Panc1 (cell line): ENCODE measurements at regions not wholly inside any gene's neighbourhood (a gene's known extent, or its start where the extent isn't known, plus 50 kb on each side); places are given as distances from the start of the nearest gene placed in this dataset.

Experiments
- ATAC-seq: fragments of 200-7000 bp; cut with Tn5 transposase; 2 replicates; pipeline ENCODE4 v1.9.1; 2020; ENCODE audit warnings: mild to moderate bottlenecking, moderate library complexity
- BruUV-seq: library from RNA; stranded (reverse); fragments of 400-500 nt; replicated peaks from 2 replicates; lab custom pipeline; 2021; lab: Mats Ljungman, UMichigan
- CTCF ChIA-PET: fragments of 300-600 bp; sonication (Branson Sonifier 250); formaldehyde crosslinking; loops from one replicate; lab custom pipeline; 2022; ENCODE audit warnings: antibody characterized with exemption; lab: Charles Lee
- POLR2A ChIA-PET: fragments of 300-600 bp; sonication (Branson Sonifier 250); formaldehyde crosslinking; loops from one replicate; lab custom pipeline; 2022; ENCODE audit warnings: antibody characterized with exemption; lab: Charles Lee
- DNase-seq: peaks from one replicate; pipeline ENCODE4 v3.0.0-alpha.2; 2010; ENCODE audit warnings: low read depth, low spot score
- H3K27ac ChIP-seq: 2 replicates; pipeline ENCODE4 v1.5.1; 2011; ENCODE audit warnings: mild to moderate bottlenecking, low read length, inconsistent platforms
- H3K27me3 ChIP-seq: fragments of 200-500 bp; sonication (Bioruptor generic); 2 replicates; pipeline ENCODE4 v1.6.0; 2014; ENCODE audit warnings: low read length, inconsistent platforms; ENCODE audit not compliant: control insufficient read depth, insufficient read depth
- H3K36me3 ChIP-seq: fragments of 200-500 bp; sonication (Bioruptor generic); 2 replicates; pipeline ENCODE4 v1.5.1; 2014; ENCODE audit warnings: inconsistent platforms, mild to moderate bottlenecking, low read length, moderate library complexity; ENCODE audit not compliant: control insufficient read depth, insufficient read depth
- H3K4me1 ChIP-seq: 2 replicates; pipeline ENCODE4 v1.5.1; 2011; ENCODE audit warnings: inconsistent platforms, mild to moderate bottlenecking, low read length, moderate library complexity; ENCODE audit not compliant: control insufficient read depth, insufficient read depth
- H3K4me3 ChIP-seq, 2 experiments: 2 replicates each; pipeline ENCODE4 v1.5.1; 2011 to 2012; ENCODE audit warnings: low read depth in 2 of 2, low read length in 2 of 2, mild to moderate bottlenecking in 2 of 2, inconsistent platforms in 1 of 2, moderate library complexity in 1 of 2
- H3K9me3 ChIP-seq: fragments of 200-500 bp; sonication (Bioruptor generic); 2 replicates; pipeline ENCODE4 v1.5.1; 2014; ENCODE audit warnings: low read depth, mild to moderate bottlenecking, inconsistent platforms, low read length, moderate library complexity; ENCODE audit not compliant: control insufficient read depth, insufficient read depth
- CTCF ChIP-seq: fragments of 450-650 bp; IDR thresholded peaks from 2 replicates; pipeline ENCODE4 v1.5.1; 2017; ENCODE audit warnings: mild to moderate bottlenecking
- POLR2AphosphoS5 ChIP-seq: IDR thresholded peaks from 2 replicates; pipeline ENCODE4 v1.6.1; 2012; ENCODE audit warnings: mild to moderate bottlenecking, low read depth, low read length, moderate library complexity
- REST ChIP-seq, 2 experiments: IDR thresholded peaks; 2 replicates each; pipeline ENCODE4 v1.6.1; 2011 to 2012; ENCODE audit warnings: low read depth in 2 of 2, control low read depth in 1 of 2, low read length in 1 of 2, mild to moderate bottlenecking in 1 of 2, moderate library complexity in 1 of 2; ENCODE audit not compliant: insufficient read depth in 1 of 2
- SIN3A ChIP-seq: IDR thresholded peaks from 2 replicates; pipeline ENCODE4 v1.6.1; 2012; ENCODE audit warnings: low read depth, mild to moderate bottlenecking, low read length, moderate library complexity, borderline replicate concordance; ENCODE audit not compliant: insufficient read depth
- TCF7L2 ChIP-seq: IDR thresholded peaks from 2 replicates; pipeline ENCODE4 v1.6.1; 2011; ENCODE audit warnings: mild to moderate bottlenecking, low read depth, low read length, inconsistent platforms
- in situ Hi-C: cut with HindIII; loops from 2 replicates; pipeline ENCODE4 v1.10.0; 2016; ENCODE audit warnings: low sequenced_read_pairs, low pct_unique_long_range_greater_than_20kb
- intact Hi-C: fragments of 100-400 bp; cut with micrococcal nuclease; formaldehyde crosslinking; loops from one replicate; pipeline ENCODE4 v1.10.0; 2022; ENCODE audit not compliant: unreplicated experiment

GRCh38 chr5:142244440-142244839 is 80.4 kb downstream of the SPRY4 start:
- no peak for DNase-seq
- Histone ChIP-seq H3K4me3 (no peak overlapping the region), H3K27ac (no peak overlapping the region), H3K9me3 (no peaks in the 10 kb centered on the region), H3K27me3 (no peaks in the 10 kb centered on the region), H3K36me3 (no peaks in the 10 kb centered on the region), H3K4me1 (peaks cover 4% of the 10 kb centered on the region; the same call in 1 of the 2 replicates)
- BruUV-seq, result no TSS peak
- intact Hi-C loops (no loop called here), in situ Hi-C loops (no loop called here)
- TF ChIP-seq REST (IDR thresholded peaks at IDR 0.05; ENCODE audit: insufficient read depth in 1 of 2, low read depth in 2 of 2, low read length in 1 of 2) (no peak), CTCF (no peak), SIN3A (no peak), POLR2AphosphoS5 (no peak), TCF7L2 (no peak)
- ChIA-PET CTCF (no interaction called here), POLR2A (interaction anchor here (0.8 kb wide), 1 partner anchor 35 kb away, joined by 3 read pairs; no protein-coding TSS in a partner anchor)
- no peak for ATAC-seq

- no TSS peak for BruUV-seq
- no peak for TF ChIP-seq TCF7L2
- TF ChIP-seq REST (IDR thresholded peaks at IDR 0.05; ENCODE audit: insufficient read depth in 1 of 2, low read depth in 2 of 2, low read length in 1 of 2), result no peak
- no peak for TF ChIP-seq POLR2AphosphoS5
- TF ChIP-seq CTCF, result no peak
- TF ChIP-seq SIN3A, result no peak
- ChIA-PET CTCF (no interaction called here), POLR2A (no interaction called here)
- ATAC-seq (no peak), DNase-seq (no peak)
- in situ Hi-C loops, result no loop called here
- Histone ChIP-seq H3K27ac (no peak overlapping the region), H3K9me3 (no peaks in the 10 kb centered on the region), H3K27me3 (no peaks in the 10 kb centered on the region), H3K4me3 (no peak overlapping the region), H3K36me3 (no peaks in the 10 kb centered on the region), H3K4me1 (0 out of 2 replicates have a peak, but pooled peaks cover 4% of the 10 kb centered on the region)
- intact Hi-C loops, result no loop called here
These were observed 82.5 kb downstream of the SPRY4 start for GRCh38 chr5:142242272-142242671.
